Mesodermal cell (in vitro differentiated cells): ENCODE measurements at regions not wholly inside any gene's neighbourhood (a gene's known extent, or its start where the extent isn't known, plus 50 kb on each side); places are given as distances from the start of the nearest gene placed in this dataset.

Source experiments
- H3K27ac ChIP-seq: 2 replicates; pipeline ENCODE4 v1.7.0; 2013; ENCODE audit warnings: mild to moderate bottlenecking, low read depth, low read length, moderate library complexity; ENCODE audit not compliant: severe bottlenecking
- H3K36me3 ChIP-seq: 2 replicates; pipeline ENCODE4 v1.7.1; 2013; ENCODE audit warnings: mild to moderate bottlenecking, low read length, moderate library complexity; ENCODE audit not compliant: control insufficient read depth, insufficient read depth
- H3K4me1 ChIP-seq: one replicate; pipeline ENCODE4 v1.7.1; 2013; ENCODE audit warnings: mild to moderate bottlenecking, low read length; ENCODE audit not compliant: insufficient read depth, control insufficient read depth, poor library complexity, severe bottlenecking
- H3K4me3 ChIP-seq: 2 replicates; pipeline ENCODE4 v1.7.0; 2013; ENCODE audit warnings: low read length, control low read depth, mild to moderate bottlenecking; ENCODE audit not compliant: insufficient read depth, poor library complexity, severe bottlenecking; ENCODE audit errors: extremely low read depth
- H3K9me3 ChIP-seq: 2 replicates; pipeline ENCODE4 v1.7.1; 2013; ENCODE audit warnings: mild to moderate bottlenecking, low read length, moderate library complexity; ENCODE audit not compliant: control insufficient read depth
- WGBS, 2 experiments: methylation state at CpG; one replicate each; pipeline ENCODE4 v1.1.5; 2013; ENCODE audit warnings: missing lambda C conversion rate in 2 of 2; ENCODE audit not compliant: insufficient coverage in 2 of 2; 5-methylcytosine and 5-hydroxymethylcytosine counted together

DNA sequence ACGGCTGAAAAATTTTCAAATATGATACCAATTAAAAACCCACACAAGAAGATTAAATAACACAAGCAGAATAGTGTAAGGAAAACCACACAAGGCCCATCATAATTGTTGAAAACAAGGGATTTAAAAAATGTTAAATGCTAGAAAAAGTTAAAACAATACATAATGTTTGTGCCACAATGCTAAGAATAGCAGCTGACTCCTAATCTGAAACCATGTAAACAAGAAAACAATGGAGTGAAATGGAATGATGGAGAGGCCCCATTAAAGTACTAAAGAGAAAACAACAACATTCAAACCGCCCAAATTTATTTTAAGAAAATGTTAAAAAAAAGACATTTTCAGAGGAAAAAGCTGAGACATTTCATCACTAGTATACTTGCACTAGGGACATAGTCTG is 663.6 kb upstream of the NCAM2 start:
- no CpG with 5 or more reads among the region's 2 CpGs for WGBS, 2 experiments
- Histone ChIP-seq H3K4me3 (no peak overlapping the region), H3K9me3 (no peaks in the 10 kb centered on the region), H3K27ac (no peak overlapping the region), H3K4me1 (no peaks in the 10 kb centered on the region), H3K36me3 (no peaks in the 10 kb centered on the region)

DNA sequence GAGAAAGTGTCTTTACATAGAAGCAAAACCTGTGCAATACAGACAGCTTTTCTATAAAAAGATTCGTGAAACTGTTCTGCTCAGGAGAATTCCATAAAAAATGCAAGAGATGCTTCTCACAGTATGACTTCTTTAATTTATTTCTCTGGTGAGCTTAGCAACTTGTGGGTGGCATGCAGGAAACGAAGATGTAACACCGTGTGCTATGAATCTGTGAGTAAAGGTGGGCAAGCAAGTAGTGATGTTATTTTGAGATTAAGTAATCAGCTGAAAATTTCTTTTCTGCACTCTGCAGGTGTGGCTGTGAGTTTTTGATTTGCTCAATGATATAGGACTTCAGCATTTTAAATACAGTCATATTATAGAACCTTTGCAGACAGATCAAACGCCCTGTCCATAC is 656.8 kb upstream of the NCAM2 start:
- Histone ChIP-seq H3K36me3 (no peaks in the 10 kb centered on the region), H3K4me1 (no peaks in the 10 kb centered on the region), H3K4me3 (no peak overlapping the region), H3K9me3 (no peaks in the 10 kb centered on the region), H3K27ac (no peak overlapping the region)
- WGBS, 2 experiments, result 68 to 74% methylated on average over 2 to 3 of the region's 4 CpGs

DNA sequence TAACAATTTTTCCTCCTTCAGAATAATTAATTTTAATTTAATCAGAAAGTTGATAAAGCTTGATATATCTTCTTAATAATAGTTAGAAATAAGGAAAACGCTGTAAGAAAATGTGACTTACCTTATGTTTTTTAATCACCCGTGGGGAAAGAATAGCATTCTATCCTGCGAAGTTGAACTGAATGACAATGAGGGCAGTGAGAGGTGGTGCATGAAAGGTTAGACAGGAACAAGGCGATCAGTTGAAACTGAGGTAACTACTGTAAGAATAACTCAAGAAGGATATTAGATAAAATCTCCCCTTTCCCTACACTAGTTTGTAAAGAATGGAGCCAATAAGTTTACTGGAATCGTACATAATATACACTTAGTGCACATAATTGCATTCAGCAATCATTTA is 655.0 kb upstream of the NCAM2 start:
- Histone ChIP-seq H3K9me3 (no peaks in the 10 kb centered on the region), H3K27ac (no peak overlapping the region), H3K4me1 (no peaks in the 10 kb centered on the region), H3K4me3 (no peak overlapping the region), H3K36me3 (no peaks in the 10 kb centered on the region)
- 83% methylated on average over 2 of the region's 5 CpGs; no CpG with 5 or more reads in 1 of the 2 experiments for WGBS, 2 experiments

DNA sequence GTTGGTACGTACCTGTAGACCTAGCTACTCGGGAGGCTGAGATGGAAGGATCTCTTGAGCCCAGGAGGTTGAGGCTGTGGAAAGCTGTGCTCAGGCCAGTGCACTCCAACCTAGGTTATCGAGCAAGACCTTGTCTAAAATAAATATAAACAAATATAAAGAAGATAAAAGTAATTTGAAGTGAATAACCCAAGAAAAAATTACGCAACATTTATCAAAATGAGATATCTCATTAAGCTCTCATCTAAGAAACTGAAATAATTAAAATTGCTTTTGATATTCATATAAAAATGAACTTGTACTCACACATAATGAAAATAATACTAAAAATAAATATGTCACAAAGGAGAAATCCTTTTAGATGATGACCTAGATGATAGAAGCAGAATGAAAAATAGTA is 647.1 kb upstream of the NCAM2 start:
- no peak overlapping the region for H3K4me3 ChIP-seq
- no peaks in the 10 kb centered on the region for H3K9me3 ChIP-seq
- WGBS, 2 experiments, result 60 to 70% methylated on average over 2 of the region's 4 CpGs

DNA sequence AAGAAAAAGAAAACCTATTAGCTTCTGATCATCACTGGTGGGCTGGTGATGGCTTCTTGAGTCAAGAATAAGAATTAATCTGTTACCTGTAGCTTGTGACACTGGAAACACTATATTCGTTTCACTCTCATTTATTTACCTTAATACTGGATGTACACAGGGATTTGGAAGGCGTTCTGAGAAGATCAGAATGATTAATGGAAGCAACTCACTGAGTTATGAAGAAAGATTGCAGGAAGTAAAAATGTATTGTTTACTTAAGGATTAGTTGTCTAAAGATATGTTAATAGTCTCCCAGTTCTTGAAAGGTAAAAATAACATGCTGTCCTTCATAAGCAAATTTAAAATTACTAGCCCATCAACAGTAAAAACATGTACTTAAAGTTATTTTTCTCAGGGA is 644.9 kb upstream of the NCAM2 start:
- H3K27ac ChIP-seq, result no peak overlapping the region
- H3K4me3 ChIP-seq, result no peak overlapping the region
- no peaks in the 10 kb centered on the region for H3K4me1 ChIP-seq
- no peaks in the 10 kb centered on the region for H3K9me3 ChIP-seq
- 100% methylated on average over 1 of the region's 2 CpGs; no CpG with 5 or more reads in 1 of the 2 experiments for WGBS, 2 experiments
- no peaks in the 10 kb centered on the region for H3K36me3 ChIP-seq

More for the DNA sequence above, 647.1 kb upstream of the NCAM2 start:
- Histone ChIP-seq H3K36me3 (no peaks in the 10 kb centered on the region), H3K27ac (no peak overlapping the region), H3K4me1 (no peaks in the 10 kb centered on the region)

DNA sequence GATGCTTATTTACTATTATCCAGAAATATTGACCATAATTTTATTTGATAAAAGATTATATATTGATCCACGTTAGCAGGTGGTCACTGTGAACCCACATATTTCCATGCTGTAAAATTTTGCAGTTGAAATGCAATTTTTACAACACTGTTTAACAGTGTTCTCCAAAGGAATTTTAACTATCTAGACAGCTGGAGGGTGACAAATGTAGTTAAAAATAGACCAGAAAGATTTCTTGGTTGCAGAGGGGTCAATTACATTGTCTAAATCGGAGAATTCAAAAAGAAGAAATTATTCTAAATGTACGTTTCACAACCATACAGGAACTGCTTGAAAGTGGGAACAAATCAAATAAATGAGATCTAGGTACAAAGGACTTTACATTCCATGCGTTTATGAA is 625.2 kb upstream of the NCAM2 start:
- no CpG with 5 or more reads among the region's 4 CpGs for WGBS, 2 experiments

DNA sequence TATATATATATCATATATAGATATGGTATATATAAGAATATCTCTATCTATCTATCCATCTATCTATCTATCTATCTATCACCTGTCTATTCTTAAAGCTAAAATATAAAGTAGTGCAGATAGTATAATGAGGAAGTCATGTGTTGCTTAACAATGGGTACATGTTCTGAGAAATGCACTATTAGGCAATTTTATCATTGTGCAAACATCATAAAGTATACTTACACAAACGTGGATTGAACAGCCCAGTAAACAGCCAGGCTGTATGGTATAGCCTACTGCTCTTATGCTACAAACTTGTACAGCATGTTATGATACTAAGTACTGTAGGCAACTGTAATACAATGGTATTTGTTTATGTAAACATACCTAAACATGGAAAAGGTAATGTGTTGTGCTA is 621.0 kb upstream of the NCAM2 start:
- Histone ChIP-seq H3K27ac (no peak overlapping the region), H3K4me1 (no peaks in the 10 kb centered on the region), H3K9me3 (no peaks in the 10 kb centered on the region), H3K36me3 (no peaks in the 10 kb centered on the region), H3K4me3 (no peak overlapping the region)
- WGBS, 2 experiments, result no CpG with 5 or more reads among the region's 1 CpG

More for the DNA sequence above, 625.2 kb upstream of the NCAM2 start:
- Histone ChIP-seq H3K27ac (no peak overlapping the region), H3K4me1 (no peaks in the 10 kb centered on the region), H3K36me3 (no peaks in the 10 kb centered on the region), H3K4me3 (no peak overlapping the region), H3K9me3 (no peaks in the 10 kb centered on the region)

DNA sequence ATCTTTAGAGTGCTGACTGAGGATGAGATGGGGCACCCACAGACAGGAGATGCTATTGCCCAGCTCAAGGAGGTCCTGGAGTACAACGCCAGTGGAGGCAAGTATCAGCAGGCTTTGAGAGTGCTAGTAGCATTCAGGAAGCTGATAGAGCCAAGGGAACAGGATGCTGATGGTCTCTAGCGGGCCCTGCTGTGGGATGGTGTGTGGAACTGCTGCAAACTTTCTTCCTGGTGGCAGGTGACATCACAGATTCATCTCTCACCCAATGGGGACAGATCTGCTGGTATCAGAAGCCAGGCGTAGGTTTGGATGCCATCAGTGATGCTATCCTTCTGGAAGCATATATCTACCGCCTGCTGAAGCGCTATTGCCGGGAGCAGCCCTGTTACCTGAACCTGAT is 609.8 kb upstream of the NCAM2 start:
- H3K4me3 ChIP-seq, result no peak overlapping the region
- no peaks in the 10 kb centered on the region for H3K4me1 ChIP-seq
- H3K9me3 ChIP-seq, result no peaks in the 10 kb centered on the region
- H3K27ac ChIP-seq, result no peak overlapping the region
- WGBS, 2 experiments, result 94 to 95% methylated on average over 5 to 6 of the region's 6 CpGs
- no peaks in the 10 kb centered on the region for H3K36me3 ChIP-seq

DNA sequence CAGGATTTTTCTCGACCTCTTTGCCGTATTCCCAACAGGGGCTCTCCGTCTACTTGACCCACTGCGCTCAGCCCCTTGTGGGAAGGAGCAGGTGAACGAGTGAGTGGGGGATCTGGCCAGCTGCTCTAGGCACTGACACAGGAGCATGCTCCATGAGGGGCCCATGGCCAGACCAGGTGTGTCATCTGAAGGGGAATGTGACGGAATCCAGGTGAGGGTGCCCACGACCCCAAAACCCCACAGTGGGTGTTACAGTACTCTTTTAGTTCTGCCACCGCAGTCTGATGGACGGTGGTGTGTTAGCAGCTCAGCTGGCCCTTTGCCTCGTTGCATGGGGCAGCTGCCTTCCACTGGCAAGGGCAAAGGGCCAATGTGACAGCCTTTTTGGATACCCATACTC is 601.4 kb upstream of the NCAM2 start:
- Histone ChIP-seq H3K9me3 (no peaks in the 10 kb centered on the region), H3K27ac (no peak overlapping the region), H3K4me1 (peaks cover 6% of the 10 kb centered on the region), H3K36me3 (no peaks in the 10 kb centered on the region), H3K4me3 (no peak overlapping the region)
- WGBS, 2 experiments, result 86 to 97% methylated on average over 7 to 9 of the region's 10 CpGs

DNA sequence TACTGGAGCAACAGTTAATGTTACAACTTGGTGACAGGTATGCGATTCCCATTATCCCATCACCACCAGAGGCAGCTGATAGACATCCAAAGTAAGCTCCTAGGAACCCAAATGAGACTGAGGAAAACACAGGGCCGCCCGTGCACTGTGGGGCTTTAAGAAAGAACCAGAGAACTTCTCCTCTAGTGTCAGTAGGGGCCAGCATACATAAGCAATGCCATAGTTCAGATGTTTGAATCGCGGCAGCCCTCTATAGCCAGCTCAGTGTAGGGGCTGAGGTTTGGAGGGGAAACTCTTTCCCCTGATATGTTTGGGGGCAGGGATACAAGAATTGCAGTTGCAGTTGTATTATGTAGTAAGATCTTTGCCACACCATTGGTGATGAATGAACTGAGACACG is 593.3 kb upstream of the NCAM2 start:
- 80 to 88% methylated on average over 4 of the region's 6 CpGs for WGBS, 2 experiments
- Histone ChIP-seq H3K27ac (no peak overlapping the region), H3K9me3 (no peaks in the 10 kb centered on the region)

DNA sequence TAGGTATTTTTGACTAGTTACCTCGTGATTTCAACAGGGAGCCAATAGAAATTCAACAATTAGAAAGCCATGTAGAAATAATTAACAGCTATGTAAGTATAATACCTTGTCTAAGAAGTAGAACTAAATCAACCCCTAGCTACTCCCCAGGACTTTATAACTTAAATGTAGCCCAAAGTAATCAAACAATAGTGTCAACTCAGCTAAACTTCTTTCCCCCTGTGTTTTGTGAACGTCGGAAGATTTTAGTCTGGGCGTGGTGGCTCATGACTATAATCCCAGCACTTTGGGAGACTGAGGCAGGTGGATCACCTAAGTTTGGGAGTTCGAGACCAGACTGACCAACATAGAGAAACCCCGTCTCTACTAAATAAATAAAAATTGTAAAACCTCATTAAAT is 579.9 kb upstream of the NCAM2 start:
- Histone ChIP-seq H3K9me3 (no peaks in the 10 kb centered on the region), H3K27ac (no peak overlapping the region), H3K4me1 (peaks cover 4% of the 10 kb centered on the region), H3K4me3 (no peak overlapping the region), H3K36me3 (no peaks in the 10 kb centered on the region)
- 80 to 89% methylated on average over 1 to 3 of the region's 6 CpGs for WGBS, 2 experiments

More for the DNA sequence above, 593.3 kb upstream of the NCAM2 start:
- Histone ChIP-seq H3K4me1 (no peaks in the 10 kb centered on the region), H3K4me3 (no peak overlapping the region), H3K36me3 (no peaks in the 10 kb centered on the region)
